Spleen (tissue), 7 donors: ENCODE measurements at regions not wholly inside any gene's neighbourhood (a gene's known extent, or its start where the extent isn't known, plus 50 kb on each side); places are given as distances from the start of the nearest gene placed in this dataset.

Source experiments
- POLR2A ChIP-seq, 3 donors: fragments of 450-650 bp; IDR thresholded peaks; one replicate each; pipeline ENCODE4 v1.5.1; 2017; ENCODE audit warnings: antibody characterized with exemption in 3 of 3, mild to moderate bottlenecking in 1 of 3
- TF ChIP-seq, protein P1 (sequence below), 11 experiments: fragments of 200-600 bp in 7 of 11; fragments of 450-650 bp in 4 of 11; sonication (generic) in 4 of 11; IDR thresholded peaks in 8 of 11; conservative IDR thresholded peaks in 3 of 11; 1 replicate in 7 of 11; 2 replicates in 4 of 11; pipeline versions ENCODE4 v1.4.0 to v1.8.0; 2016 to 2021; ENCODE audit warnings: antibody characterized with exemption in 11 of 11, inconsistent platforms in 4 of 11, mild to moderate bottlenecking in 1 of 11
- donor health status: DM: no; HTN: no; CAD: no; lungs with moderate emphysema.
- donor health status: DM: no; HTN: no; CAD: no.
- donor health status: DM: no; HTN: no; CAD: no.

DNA sequence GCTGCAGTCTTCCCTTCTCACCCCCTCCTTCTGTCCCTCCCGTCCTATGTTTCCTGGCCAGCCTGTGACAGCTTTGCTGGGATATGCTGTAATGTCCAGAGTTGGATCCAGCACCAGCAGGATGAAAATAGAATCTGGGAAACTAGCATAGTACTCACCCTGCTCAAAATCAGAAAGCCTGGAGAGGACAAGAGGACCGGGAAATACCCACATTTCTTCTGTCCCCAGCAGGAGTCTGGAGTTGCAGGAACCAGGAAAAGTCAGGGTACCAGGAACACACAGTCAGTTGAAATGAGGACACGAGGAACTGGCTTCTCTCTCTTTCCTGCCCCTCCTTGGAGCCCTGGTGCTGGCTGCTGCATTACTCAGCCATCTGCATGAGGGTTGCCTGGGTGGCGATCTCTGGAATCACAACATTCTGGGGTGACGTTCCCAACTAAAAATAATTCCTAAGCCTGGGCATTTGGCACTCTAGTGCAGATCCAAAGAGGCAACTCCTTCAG is 59.6 kb upstream of the NFIL3 start:
- no peak for TF ChIP-seq POLR2A (IDR thresholded peaks at IDR 0.05)
- TF ChIP-seq, protein P1, sequence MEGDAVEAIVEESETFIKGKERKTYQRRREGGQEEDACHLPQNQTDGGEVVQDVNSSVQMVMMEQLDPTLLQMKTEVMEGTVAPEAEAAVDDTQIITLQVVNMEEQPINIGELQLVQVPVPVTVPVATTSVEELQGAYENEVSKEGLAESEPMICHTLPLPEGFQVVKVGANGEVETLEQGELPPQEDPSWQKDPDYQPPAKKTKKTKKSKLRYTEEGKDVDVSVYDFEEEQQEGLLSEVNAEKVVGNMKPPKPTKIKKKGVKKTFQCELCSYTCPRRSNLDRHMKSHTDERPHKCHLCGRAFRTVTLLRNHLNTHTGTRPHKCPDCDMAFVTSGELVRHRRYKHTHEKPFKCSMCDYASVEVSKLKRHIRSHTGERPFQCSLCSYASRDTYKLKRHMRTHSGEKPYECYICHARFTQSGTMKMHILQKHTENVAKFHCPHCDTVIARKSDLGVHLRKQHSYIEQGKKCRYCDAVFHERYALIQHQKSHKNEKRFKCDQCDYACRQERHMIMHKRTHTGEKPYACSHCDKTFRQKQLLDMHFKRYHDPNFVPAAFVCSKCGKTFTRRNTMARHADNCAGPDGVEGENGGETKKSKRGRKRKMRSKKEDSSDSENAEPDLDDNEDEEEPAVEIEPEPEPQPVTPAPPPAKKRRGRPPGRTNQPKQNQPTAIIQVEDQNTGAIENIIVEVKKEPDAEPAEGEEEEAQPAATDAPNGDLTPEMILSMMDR (IDR thresholded peaks at IDR 0.05 in 8 of 11, conservative IDR thresholded peaks at IDR 0.05 in 3 of 11) = no peak
